GM23338 (cell line): ENCODE measurements at regions not wholly inside any gene's neighbourhood (a gene's known extent, or its start where the extent isn't known, plus 50 kb on each side); places are given as distances from the start of the nearest gene placed in this dataset.

Source experiments
- ATAC-seq: fragments of 200-7000 bp; cut with Tn5 transposase; 3 replicates; pipeline ENCODE4 v1.9.1; 2020
- DNase-seq: peaks from one replicate; pipeline ENCODE4 v3.0.0-alpha.2; 2015; ENCODE audit warnings: low spot score
- H2AFZ ChIP-seq: fragments of 200-600 bp; sonication (generic); 2 replicates; pipeline ENCODE4 v1.8.0; 2016; ENCODE audit warnings: antibody characterized with exemption, mild to moderate bottlenecking, moderate library complexity
- H3F3A ChIP-seq: fragments of 200-600 bp; sonication (generic); replicated peaks from 2 replicates; pipeline ENCODE4 v1.8.0; 2017; ENCODE audit warnings: antibody characterized with exemption, mixed run types, low read depth
- H3K27ac ChIP-seq: fragments of 200-600 bp; sonication (generic); 2 replicates; pipeline ENCODE4 v1.6.1; 2016; ENCODE audit warnings: low read depth
- H3K27me3 ChIP-seq: fragments of 200-600 bp; sonication (generic); 2 replicates; pipeline ENCODE4 v1.8.0; 2016; ENCODE audit warnings: mild to moderate bottlenecking, mixed run types, moderate library complexity; ENCODE audit not compliant: insufficient read depth
- H3K36me3 ChIP-seq: fragments of 200-600 bp; sonication (generic); 2 replicates; pipeline ENCODE4 v1.8.0; 2016; ENCODE audit warnings: mild to moderate bottlenecking; ENCODE audit not compliant: insufficient read depth
- H3K4me1 ChIP-seq: fragments of 200-600 bp; sonication (generic); 2 replicates; pipeline ENCODE4 v1.8.0; 2016; ENCODE audit warnings: mild to moderate bottlenecking, moderate library complexity; ENCODE audit not compliant: insufficient read depth
- H3K4me2 ChIP-seq: fragments of 200-600 bp; sonication (generic); 2 replicates; pipeline ENCODE4 v1.7.1; 2017; ENCODE audit warnings: mixed run types
- H3K4me3 ChIP-seq: fragments of 200-600 bp; sonication (generic); 2 replicates; pipeline ENCODE4 v1.6.1; 2016; ENCODE audit warnings: mixed run types
- H3K79me2 ChIP-seq: fragments of 200-600 bp; sonication (generic); replicated peaks from 2 replicates; pipeline ENCODE4 v1.8.0; 2017; ENCODE audit warnings: mild to moderate bottlenecking; ENCODE audit not compliant: insufficient read depth
- H3K9me2 ChIP-seq: fragments of 200-600 bp; sonication (generic); 2 replicates; pipeline ENCODE4 v1.8.0; 2017; ENCODE audit not compliant: insufficient read depth
- H4K20me1 ChIP-seq: fragments of 200-600 bp; sonication (generic); replicated peaks from 2 replicates; pipeline ENCODE4 v1.8.0; 2017; ENCODE audit warnings: mild to moderate bottlenecking; ENCODE audit not compliant: insufficient read depth
- H3K27ac Mint-ChIP-seq: 2 replicates; pipeline ENCODE4 v1.8.0; 2020; ENCODE audit warnings: inconsistent platforms, mild to moderate bottlenecking, moderate library complexity, mixed read lengths
- H3K27me3 Mint-ChIP-seq: 3 replicates; pipeline ENCODE4 v1.8.0; 2022; ENCODE audit warnings: low read depth, mild to moderate bottlenecking, moderate library complexity, mixed read lengths, inconsistent platforms; ENCODE audit not compliant: insufficient read depth, poor library complexity
- H3K36me3 Mint-ChIP-seq: 3 replicates; pipeline ENCODE4 v1.8.0; 2021; ENCODE audit warnings: low read depth, mild to moderate bottlenecking, inconsistent platforms, moderate library complexity, mixed read lengths
- H3K4me1 Mint-ChIP-seq: 3 replicates; pipeline ENCODE4 v1.8.0; 2020; ENCODE audit warnings: mild to moderate bottlenecking, inconsistent platforms, mixed read lengths
- H3K4me3 Mint-ChIP-seq: 3 replicates; pipeline ENCODE4 v1.8.0; 2021; ENCODE audit warnings: moderate library complexity, mild to moderate bottlenecking, inconsistent platforms, mixed read lengths
- H3K9me3 Mint-ChIP-seq: 3 replicates; pipeline ENCODE4 v1.8.0; 2020; ENCODE audit warnings: moderate library complexity, mild to moderate bottlenecking, inconsistent platforms, mixed read lengths
- CTCF ChIP-seq, 2 experiments: fragments of 200-600 bp in 1 of 2; sonication (generic) in 1 of 2; conservative IDR thresholded peaks; 2 replicates each; pipeline versions ENCODE4 v1.5.1 to v1.6.1; 2016 to 2017; ENCODE audit warnings: antibody characterized with exemption in 2 of 2, low read depth in 2 of 2, mild to moderate bottlenecking in 2 of 2, moderate library complexity in 1 of 2
- ETS1 ChIP-seq: IDR thresholded peaks from 2 replicates; pipeline ENCODE4 v1.6.1; 2016; ENCODE audit warnings: antibody characterized with exemption
- EZH2 ChIP-seq: fragments of 200-600 bp; sonication (generic); IDR thresholded peaks from one replicate; pipeline ENCODE4 v1.8.0; 2017; ENCODE audit warnings: antibody characterized with exemption, mild to moderate bottlenecking, low read depth; ENCODE audit not compliant: unreplicated experiment
- ZNF114 ChIP-seq: fragments of 250-450 bp; sonication (Bioruptor Pico); IDR thresholded peaks from 2 replicates; pipeline ENCODE4 v1.5.0; 2020; ENCODE audit warnings: mild to moderate bottlenecking, moderate library complexity
- TF ChIP-seq, protein P1 (sequence below): fragments of 250-450 bp; sonication (Bioruptor Pico); IDR thresholded peaks from 2 replicates; pipeline ENCODE4 v1.5.0; 2020; ENCODE audit warnings: mild to moderate bottlenecking, moderate library complexity
- TF ChIP-seq, protein P2 (sequence below): IDR thresholded peaks from one replicate; pipeline ENCODE4 v1.6.1; 2018; ENCODE audit warnings: antibody characterized with exemption; ENCODE audit not compliant: unreplicated experiment

DNA sequence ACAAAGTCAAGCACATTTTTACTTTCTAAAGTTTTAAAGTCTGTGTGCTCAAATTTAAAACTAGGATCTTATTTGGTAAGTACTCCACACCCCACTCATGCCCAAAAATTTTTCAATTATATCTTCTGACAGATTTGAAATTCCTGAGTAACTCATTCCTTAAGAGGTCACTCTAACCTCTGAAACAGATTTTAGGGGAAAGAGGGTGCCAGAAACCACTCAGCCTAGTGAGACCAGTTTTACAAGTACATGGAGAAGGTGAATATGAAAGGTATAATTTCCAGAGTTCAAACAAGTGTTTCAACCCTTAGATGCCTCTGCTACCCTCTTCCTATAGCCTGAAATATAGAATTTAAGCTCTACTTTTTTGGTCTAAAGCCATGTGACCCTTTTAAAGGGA is 79.2 kb downstream of the C7orf25 start (continued):
- TF ChIP-seq, protein P1, sequence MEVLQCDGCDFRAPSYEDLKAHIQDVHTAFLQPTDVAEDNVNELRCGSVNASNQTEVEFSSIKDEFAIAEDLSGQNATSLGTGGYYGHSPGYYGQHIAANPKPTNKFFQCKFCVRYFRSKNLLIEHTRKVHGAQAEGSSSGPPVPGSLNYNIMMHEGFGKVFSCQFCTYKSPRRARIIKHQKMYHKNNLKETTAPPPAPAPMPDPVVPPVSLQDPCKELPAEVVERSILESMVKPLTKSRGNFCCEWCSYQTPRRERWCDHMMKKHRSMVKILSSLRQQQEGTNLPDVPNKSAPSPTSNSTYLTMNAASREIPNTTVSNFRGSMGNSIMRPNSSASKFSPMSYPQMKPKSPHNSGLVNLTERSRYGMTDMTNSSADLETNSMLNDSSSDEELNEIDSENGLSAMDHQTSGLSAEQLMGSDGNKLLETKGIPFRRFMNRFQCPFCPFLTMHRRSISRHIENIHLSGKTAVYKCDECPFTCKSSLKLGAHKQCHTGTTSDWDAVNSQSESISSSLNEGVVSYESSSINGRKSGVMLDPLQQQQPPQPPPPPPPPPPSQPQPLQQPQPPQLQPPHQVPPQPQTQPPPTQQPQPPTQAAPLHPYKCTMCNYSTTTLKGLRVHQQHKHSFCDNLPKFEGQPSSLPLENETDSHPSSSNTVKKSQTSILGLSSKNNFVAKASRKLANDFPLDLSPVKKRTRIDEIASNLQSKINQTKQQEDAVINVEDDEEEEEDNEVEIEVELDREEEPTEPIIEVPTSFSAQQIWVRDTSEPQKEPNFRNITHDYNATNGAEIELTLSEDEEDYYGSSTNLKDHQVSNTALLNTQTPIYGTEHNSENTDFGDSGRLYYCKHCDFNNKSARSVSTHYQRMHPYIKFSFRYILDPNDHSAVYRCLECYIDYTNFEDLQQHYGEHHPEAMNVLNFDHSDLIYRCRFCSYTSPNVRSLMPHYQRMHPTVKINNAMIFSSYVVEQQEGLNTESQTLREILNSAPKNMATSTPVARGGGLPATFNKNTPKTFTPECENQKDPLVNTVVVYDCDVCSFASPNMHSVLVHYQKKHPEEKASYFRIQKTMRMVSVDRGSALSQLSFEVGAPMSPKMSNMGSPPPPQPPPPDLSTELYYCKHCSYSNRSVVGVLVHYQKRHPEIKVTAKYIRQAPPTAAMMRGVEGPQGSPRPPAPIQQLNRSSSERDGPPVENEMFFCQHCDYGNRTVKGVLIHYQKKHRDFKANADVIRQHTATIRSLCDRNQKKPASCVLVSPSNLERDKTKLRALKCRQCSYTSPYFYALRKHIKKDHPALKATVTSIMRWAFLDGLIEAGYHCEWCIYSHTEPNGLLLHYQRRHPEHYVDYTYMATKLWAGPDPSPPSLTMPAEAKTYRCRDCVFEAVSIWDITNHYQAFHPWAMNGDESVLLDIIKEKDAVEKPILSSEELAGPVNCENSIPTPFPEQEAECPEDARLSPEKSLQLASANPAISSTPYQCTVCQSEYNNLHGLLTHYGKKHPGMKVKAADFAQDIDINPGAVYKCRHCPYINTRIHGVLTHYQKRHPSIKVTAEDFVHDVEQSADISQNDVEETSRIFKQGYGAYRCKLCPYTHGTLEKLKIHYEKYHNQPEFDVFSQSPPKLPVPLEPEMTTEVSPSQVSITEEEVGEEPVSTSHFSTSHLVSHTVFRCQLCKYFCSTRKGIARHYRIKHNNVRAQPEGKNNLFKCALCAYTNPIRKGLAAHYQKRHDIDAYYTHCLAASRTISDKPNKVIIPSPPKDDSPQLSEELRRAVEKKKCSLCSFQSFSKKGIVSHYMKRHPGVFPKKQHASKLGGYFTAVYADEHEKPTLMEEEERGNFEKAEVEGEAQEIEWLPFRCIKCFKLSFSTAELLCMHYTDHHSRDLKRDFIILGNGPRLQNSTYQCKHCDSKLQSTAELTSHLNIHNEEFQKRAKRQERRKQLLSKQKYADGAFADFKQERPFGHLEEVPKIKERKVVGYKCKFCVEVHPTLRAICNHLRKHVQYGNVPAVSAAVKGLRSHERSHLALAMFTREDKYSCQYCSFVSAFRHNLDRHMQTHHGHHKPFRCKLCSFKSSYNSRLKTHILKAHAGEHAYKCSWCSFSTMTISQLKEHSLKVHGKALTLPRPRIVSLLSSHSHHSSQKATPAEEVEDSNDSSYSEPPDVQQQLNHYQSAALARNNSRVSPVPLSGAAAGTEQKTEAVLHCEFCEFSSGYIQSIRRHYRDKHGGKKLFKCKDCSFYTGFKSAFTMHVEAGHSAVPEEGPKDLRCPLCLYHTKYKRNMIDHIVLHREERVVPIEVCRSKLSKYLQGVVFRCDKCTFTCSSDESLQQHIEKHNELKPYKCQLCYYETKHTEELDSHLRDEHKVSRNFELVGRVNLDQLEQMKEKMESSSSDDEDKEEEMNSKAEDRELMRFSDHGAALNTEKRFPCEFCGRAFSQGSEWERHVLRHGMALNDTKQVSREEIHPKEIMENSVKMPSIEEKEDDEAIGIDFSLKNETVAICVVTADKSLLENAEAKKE = no peak
- TF ChIP-seq, protein P2, sequence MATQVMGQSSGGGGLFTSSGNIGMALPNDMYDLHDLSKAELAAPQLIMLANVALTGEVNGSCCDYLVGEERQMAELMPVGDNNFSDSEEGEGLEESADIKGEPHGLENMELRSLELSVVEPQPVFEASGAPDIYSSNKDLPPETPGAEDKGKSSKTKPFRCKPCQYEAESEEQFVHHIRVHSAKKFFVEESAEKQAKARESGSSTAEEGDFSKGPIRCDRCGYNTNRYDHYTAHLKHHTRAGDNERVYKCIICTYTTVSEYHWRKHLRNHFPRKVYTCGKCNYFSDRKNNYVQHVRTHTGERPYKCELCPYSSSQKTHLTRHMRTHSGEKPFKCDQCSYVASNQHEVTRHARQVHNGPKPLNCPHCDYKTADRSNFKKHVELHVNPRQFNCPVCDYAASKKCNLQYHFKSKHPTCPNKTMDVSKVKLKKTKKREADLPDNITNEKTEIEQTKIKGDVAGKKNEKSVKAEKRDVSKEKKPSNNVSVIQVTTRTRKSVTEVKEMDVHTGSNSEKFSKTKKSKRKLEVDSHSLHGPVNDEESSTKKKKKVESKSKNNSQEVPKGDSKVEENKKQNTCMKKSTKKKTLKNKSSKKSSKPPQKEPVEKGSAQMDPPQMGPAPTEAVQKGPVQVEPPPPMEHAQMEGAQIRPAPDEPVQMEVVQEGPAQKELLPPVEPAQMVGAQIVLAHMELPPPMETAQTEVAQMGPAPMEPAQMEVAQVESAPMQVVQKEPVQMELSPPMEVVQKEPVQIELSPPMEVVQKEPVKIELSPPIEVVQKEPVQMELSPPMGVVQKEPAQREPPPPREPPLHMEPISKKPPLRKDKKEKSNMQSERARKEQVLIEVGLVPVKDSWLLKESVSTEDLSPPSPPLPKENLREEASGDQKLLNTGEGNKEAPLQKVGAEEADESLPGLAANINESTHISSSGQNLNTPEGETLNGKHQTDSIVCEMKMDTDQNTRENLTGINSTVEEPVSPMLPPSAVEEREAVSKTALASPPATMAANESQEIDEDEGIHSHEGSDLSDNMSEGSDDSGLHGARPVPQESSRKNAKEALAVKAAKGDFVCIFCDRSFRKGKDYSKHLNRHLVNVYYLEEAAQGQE = no peak

GRCh38 chr7:42831718-42832522 is 80.0 kb downstream of the C7orf25 start:
- DNase-seq (peak; percentile 63), ATAC-seq (peak; percentile 81)
- Mint-ChIP-seq H3K27ac (no peak overlapping the region), H3K4me1 (peaks cover 2% of the 10 kb centered on the region; the same call in 2 of the 3 replicates), H3K4me3 (no peak overlapping the region), H3K27me3 (no peaks in the 10 kb centered on the region), H3K9me3 (no peaks in the 10 kb centered on the region), H3K36me3 (no peaks in the 10 kb centered on the region)
- Histone ChIP-seq H3K4me2 (no peak overlapping the region), H4K20me1 (no peaks in the 10 kb centered on the region), H3F3A (no peaks in the 10 kb centered on the region), H3K27ac (no peak overlapping the region), H3K27me3 (no peaks in the 10 kb centered on the region), H3K79me2 (no peaks in the 10 kb centered on the region), H3K36me3 (no peaks in the 10 kb centered on the region), H3K9me2 (no peaks in the 10 kb centered on the region), H3K4me1 (0 out of 2 replicates have a peak, but pooled peaks cover 6% of the 10 kb centered on the region), H3K4me3 (no peak overlapping the region), H2AFZ (peak overlapping the region; percentile 48; the same call in 1 of the 2 replicates)
- TF ChIP-seq ETS1 (no peak), EZH2 (no peak), ZNF114 (no peak), CTCF (conservative IDR thresholded peaks at IDR 0.05; ENCODE audit: low read depth in 2 of 2) (peak; percentile 60 to 84)
- TF ChIP-seq, protein P2 = no peak
